ENCODE measurements at regions not wholly inside any gene's neighbourhood (a gene's known extent, or its start where the extent isn't known, plus 50 kb on each side); places are given as distances from the start of the nearest gene placed in this dataset.

DNA sequence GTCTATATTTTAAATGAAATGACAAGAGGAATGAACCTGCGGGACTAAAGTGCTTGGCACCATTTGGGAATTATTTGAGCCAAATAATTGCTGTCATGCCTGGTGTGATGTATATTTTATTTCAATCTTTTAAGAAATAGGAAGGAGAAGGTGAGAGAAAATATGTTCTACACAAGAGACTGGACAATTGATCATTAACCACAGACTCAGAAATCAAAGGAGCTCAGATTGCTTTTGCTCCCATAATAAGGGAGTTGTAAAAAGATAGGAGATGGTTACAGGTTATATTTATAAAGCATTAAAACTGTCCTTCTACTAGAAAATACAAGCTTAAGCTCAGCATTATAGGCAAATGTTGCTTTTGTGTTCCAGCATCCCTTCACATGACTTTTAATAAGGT, 515.2 kb upstream of the SULF2 start:
- no peak for TF ChIP-seq POLR2A (IDR thresholded peaks at IDR 0.05; ENCODE audit: extremely low read depth, insufficient read length)
- TF ChIP-seq, protein P1, sequence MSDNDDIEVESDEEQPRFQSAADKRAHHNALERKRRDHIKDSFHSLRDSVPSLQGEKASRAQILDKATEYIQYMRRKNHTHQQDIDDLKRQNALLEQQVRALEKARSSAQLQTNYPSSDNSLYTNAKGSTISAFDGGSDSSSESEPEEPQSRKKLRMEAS (IDR thresholded peaks at IDR 0.05; ENCODE audit: low read depth, low read length): no peak
- no peak for TF ChIP-seq CTCF (IDR thresholded peaks at IDR 0.05; ENCODE audit: low read depth, low read length)
- TF ChIP-seq MYC (IDR thresholded peaks at IDR 0.05; ENCODE audit: low read depth, low read length): no peak

GRCh38 chr20:48298851-48299484, 513.7 kb upstream of the SULF2 start:
- H3K4me3 ChIP-seq (ENCODE audit: low read depth, low read length): no peak overlapping the region
- TF ChIP-seq CTCF (IDR thresholded peaks at IDR 0.05; ENCODE audit: low read depth, low read length) (no peak), POLR2A (IDR thresholded peaks at IDR 0.05; ENCODE audit: extremely low read depth, insufficient read length) (no peak), MYC (IDR thresholded peaks at IDR 0.05; ENCODE audit: low read depth, low read length) (no peak)
- TF ChIP-seq, protein P1 (IDR thresholded peaks at IDR 0.05; ENCODE audit: low read depth, low read length): no peak
- DNase-seq (ENCODE audit: low read depth): no peak

More for the DNA sequence above, 515.2 kb upstream of the SULF2 start:
- no peak overlapping the region for H3K4me3 ChIP-seq (ENCODE audit: low read depth, low read length)
- no peak for DNase-seq (ENCODE audit: low read depth)

DNA sequence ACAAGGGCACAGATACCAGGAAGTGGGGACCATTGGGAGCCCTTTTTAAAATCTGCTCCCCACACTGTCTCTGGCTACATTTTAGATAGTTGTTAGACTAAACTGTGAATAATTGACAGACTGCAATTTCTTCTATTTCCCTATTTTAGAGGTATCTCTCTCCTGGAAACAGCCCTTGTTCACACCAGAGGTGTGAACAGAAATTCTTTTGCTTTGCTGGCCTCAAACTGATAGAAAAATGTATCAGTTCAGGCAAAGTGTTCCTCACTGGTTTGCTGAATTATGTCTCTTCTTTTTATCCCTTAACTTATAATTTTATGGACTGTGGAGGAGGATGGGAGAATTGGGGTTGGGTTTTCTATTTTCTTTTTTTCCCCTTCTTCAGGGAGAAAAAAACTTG, 513.2 kb upstream of the SULF2 start:
- no peak overlapping the region for H3K4me3 ChIP-seq (ENCODE audit: low read depth, low read length)
- no peak for DNase-seq (ENCODE audit: low read depth)
- TF ChIP-seq, protein P1 (IDR thresholded peaks at IDR 0.05; ENCODE audit: low read depth, low read length): no peak
- TF ChIP-seq POLR2A (IDR thresholded peaks at IDR 0.05; ENCODE audit: extremely low read depth, insufficient read length): no peak
- TF ChIP-seq MYC (IDR thresholded peaks at IDR 0.05; ENCODE audit: low read depth, low read length): no peak
- TF ChIP-seq CTCF (IDR thresholded peaks at IDR 0.05; ENCODE audit: low read depth, low read length): no peak

GRCh38 chr20:48295966-48296421, 510.7 kb upstream of the SULF2 start:
- no peak overlapping the region for H3K4me3 ChIP-seq (ENCODE audit: low read depth, low read length)
- DNase-seq (ENCODE audit: low read depth): no peak
- TF ChIP-seq MYC (IDR thresholded peaks at IDR 0.05; ENCODE audit: low read depth, low read length) (no peak), POLR2A (IDR thresholded peaks at IDR 0.05; ENCODE audit: extremely low read depth, insufficient read length) (no peak), CTCF (IDR thresholded peaks at IDR 0.05; ENCODE audit: low read depth, low read length) (no peak)
- TF ChIP-seq, protein P1 (IDR thresholded peaks at IDR 0.05; ENCODE audit: low read depth, low read length): no peak

DNA sequence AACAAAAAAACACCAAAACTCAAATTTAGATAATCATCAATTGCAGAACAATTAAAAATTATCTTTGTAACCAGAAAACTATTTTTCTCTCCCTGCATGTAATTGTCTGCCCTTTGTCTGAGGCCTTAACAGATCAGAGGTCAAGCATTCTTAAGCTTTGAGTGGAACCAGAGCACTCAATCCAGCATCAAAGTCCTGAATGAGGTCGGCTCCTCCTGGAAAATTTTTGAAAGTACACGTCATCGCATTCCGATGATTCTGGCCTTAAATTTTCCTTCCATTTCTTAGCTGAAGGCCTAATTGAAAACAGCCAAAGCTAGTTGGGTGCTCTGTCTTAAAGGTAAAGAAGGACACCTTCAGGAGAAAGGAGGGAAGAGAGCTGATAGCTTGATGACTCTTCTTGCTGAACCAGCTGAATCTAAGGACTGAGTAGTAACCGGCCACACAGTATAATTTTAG, 510.2 kb upstream of the SULF2 start:
- TF ChIP-seq CTCF (IDR thresholded peaks at IDR 0.05; ENCODE audit: low read depth, low read length) (no peak), POLR2A (IDR thresholded peaks at IDR 0.05; ENCODE audit: extremely low read depth, insufficient read length) (no peak), MYC (IDR thresholded peaks at IDR 0.05; ENCODE audit: low read depth, low read length) (no peak)
- TF ChIP-seq, protein P1 (IDR thresholded peaks at IDR 0.05; ENCODE audit: low read depth, low read length): no peak
- H3K4me3 ChIP-seq (ENCODE audit: low read depth, low read length): no peak overlapping the region
- no peak for DNase-seq (ENCODE audit: low read depth)
